ENCODE measurements at regions not wholly inside any gene's neighbourhood (a gene's known extent, or its start where the extent isn't known, plus 50 kb on each side); places are given as distances from the start of the nearest gene placed in this dataset.

GRCh38 chr7:52741670-52742290 lies 293.7 kb upstream of the POM121L12 start:
- TF ChIP-seq MAX (IDR thresholded peaks at IDR 0.05) (no peak), CTCF (IDR thresholded peaks at IDR 0.05; ENCODE audit: control extremely low read depth in 1 of 3, insufficient read depth in 1 of 3, low read depth in 1 of 3, low read length in 3 of 3) (no peak), RXRA (IDR thresholded peaks at IDR 0.05; ENCODE audit: insufficient read depth, low read depth, low read length) (no peak), ATF2 (IDR thresholded peaks at IDR 0.05; ENCODE audit: low read length) (no peak), EZH2 (IDR thresholded peaks at IDR 0.05; ENCODE audit: low read depth, low read length, severe bottlenecking) (no peak), RAD21 (IDR thresholded peaks at IDR 0.05 in 1 of 2, conservative IDR thresholded peaks at IDR 0.05 in 1 of 2; ENCODE audit: low read depth in 2 of 2, low read length in 2 of 2) (no peak), POLR2A (IDR thresholded peaks at IDR 0.05; ENCODE audit: control extremely low read depth in 1 of 2, low read depth in 2 of 2, low read length in 2 of 2) (no peak), TEAD4 (IDR thresholded peaks at IDR 0.05; ENCODE audit: low read depth, low read length) (no peak), TAF7 (optimal IDR thresholded peaks at IDR 0.05; ENCODE audit: borderline replicate concordance, low read depth, low read length) (no peak)

Data from H1 (cell line).